GM12865 (cell line): ENCODE measurements at regions not wholly inside any gene's neighbourhood (a gene's known extent, or its start where the extent isn't known, plus 50 kb on each side); places are given as distances from the start of the nearest gene placed in this dataset.

Experiments
- DNase-seq: peaks from one replicate; pipeline ENCODE4 v3.0.0; 2010; ENCODE audit warnings: low read depth
- H3K4me3 ChIP-seq: 2 replicates; pipeline ENCODE4 v1.5.1; 2011; ENCODE audit warnings: mild to moderate bottlenecking, low read depth, low read length, control low read depth
- TF ChIP-seq, protein P1 (sequence below): IDR thresholded peaks from 2 replicates; pipeline ENCODE4 v1.5.1; 2011; ENCODE audit warnings: low read length, control low read depth, low read depth, inconsistent platforms; ENCODE audit not compliant: insufficient read depth; ENCODE audit errors: missing control alignments

DNA sequence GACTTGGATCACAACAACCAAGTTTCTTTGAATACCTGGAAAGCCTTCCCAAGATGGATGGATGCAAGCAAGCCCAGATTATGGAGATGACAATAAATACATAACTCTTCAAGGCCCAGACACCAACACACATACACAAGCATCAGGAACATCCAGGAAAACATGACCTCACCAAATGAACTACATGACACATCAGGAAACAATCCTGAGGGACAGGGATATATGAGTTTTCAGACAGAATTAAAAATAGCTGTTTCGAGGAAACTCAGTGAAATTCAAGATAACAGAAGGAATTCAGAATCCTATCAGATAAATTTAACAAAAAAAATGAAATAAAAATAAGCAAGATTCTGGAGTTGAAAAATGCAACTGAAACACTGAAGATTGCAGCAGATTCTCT, 659.4 kb downstream of the METTL15 start:
- DNase-seq, result no peak
- H3K4me3 ChIP-seq, result no peak overlapping the region

DNA sequence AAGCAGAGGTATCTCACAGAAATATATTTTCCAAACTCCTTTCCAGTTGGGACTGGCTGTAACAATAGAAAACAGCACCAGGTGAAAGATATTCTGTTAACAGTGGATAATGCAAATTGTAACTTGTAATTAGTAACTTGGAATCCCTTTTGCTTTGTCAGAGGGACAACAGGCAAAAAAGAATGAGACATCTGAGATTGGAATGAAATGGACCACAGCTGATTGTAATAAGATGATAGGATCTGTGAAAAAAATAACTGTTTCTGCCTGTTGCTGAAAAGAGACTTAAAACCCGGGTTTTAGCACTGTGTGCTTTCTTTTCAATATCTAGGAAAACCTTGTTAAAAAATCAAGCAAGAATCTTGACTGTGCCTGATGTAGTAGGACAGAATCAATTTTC, 655.7 kb downstream of the METTL15 start:
- H3K4me3 ChIP-seq, result no peak overlapping the region
- DNase-seq, result no peak
- TF ChIP-seq, protein P1, sequence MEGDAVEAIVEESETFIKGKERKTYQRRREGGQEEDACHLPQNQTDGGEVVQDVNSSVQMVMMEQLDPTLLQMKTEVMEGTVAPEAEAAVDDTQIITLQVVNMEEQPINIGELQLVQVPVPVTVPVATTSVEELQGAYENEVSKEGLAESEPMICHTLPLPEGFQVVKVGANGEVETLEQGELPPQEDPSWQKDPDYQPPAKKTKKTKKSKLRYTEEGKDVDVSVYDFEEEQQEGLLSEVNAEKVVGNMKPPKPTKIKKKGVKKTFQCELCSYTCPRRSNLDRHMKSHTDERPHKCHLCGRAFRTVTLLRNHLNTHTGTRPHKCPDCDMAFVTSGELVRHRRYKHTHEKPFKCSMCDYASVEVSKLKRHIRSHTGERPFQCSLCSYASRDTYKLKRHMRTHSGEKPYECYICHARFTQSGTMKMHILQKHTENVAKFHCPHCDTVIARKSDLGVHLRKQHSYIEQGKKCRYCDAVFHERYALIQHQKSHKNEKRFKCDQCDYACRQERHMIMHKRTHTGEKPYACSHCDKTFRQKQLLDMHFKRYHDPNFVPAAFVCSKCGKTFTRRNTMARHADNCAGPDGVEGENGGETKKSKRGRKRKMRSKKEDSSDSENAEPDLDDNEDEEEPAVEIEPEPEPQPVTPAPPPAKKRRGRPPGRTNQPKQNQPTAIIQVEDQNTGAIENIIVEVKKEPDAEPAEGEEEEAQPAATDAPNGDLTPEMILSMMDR, result no peak

More for the DNA sequence above, 659.4 kb downstream of the METTL15 start:
- TF ChIP-seq, protein P1, result no peak

DNA sequence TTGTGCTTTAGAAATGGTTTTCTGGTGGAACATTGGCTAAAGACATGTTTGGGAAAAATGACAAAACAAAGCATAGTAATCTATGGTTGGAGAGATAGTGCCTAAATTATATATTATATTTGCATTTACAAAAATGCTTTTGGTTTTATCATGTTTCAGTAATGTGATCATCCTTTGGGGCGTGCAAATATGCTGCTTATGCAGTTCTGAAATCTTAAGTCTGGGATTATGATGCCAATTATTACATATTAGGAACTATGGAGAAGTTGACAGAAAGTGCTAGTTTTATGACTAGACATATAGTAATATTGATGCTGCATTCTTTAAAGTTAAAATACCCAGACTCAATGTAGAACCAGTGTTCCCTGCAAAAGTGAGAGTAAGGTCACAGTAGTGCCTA, 655.0 kb downstream of the METTL15 start:
- TF ChIP-seq, protein P1, result no peak
- no peak overlapping the region for H3K4me3 ChIP-seq
- no peak for DNase-seq

DNA sequence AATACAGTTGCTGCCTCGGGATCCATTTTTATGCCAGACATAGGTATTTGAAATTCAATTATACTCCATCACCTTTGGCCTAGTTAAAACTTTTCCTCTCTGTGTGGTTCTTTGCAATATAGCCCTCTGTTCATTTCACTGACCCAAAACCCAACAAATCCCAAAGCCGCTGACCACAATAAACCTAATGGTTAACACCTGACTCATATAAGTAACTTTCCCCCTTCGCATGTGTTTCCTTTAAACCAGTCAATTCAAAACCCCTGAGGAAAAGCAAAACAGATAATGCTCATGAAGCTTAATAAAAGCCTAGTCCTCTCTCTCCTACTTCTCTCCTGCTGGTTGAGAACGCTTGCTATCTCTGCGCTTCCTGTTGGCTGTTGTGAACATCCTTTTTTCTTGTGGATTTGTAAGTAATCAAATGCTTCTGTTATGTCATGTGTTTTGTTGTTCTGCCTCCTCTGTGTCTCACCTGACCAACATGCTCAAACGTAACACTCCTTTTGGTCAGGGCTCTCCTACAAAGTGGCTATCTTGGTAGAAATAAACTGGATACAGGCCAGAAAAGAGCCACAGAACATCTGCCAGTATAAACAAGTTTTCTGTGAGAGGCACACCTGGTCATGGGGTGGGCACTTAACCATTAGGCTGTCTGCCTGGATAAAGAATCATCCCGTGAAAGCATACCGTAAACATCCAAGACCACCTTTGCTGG, 652.6 kb downstream of the METTL15 start:
- H3K4me3 ChIP-seq, result no peak overlapping the region
- DNase-seq, result no peak
- TF ChIP-seq, protein P1, result no peak

DNA sequence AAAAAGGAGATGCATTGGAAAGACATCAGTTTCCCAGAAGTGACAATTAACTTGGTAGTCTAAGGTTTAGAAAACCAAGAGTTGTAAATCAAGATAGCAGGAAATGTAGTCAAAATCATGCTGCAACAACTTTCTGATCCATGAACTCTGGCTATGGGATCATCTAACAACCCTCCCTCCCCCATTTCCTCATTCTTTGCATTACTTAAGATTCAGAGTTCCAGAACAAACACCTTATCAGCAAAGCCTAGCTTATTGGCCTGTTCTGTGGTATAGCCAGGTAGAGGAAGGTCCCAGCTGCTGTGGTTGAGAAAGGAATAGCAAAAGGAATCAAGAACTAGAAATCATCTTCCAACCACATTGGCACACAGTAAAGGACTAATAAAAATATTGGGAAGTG, 651.1 kb downstream of the METTL15 start:
- TF ChIP-seq, protein P1, result no peak
- DNase-seq, result no peak
- no peak overlapping the region for H3K4me3 ChIP-seq

DNA sequence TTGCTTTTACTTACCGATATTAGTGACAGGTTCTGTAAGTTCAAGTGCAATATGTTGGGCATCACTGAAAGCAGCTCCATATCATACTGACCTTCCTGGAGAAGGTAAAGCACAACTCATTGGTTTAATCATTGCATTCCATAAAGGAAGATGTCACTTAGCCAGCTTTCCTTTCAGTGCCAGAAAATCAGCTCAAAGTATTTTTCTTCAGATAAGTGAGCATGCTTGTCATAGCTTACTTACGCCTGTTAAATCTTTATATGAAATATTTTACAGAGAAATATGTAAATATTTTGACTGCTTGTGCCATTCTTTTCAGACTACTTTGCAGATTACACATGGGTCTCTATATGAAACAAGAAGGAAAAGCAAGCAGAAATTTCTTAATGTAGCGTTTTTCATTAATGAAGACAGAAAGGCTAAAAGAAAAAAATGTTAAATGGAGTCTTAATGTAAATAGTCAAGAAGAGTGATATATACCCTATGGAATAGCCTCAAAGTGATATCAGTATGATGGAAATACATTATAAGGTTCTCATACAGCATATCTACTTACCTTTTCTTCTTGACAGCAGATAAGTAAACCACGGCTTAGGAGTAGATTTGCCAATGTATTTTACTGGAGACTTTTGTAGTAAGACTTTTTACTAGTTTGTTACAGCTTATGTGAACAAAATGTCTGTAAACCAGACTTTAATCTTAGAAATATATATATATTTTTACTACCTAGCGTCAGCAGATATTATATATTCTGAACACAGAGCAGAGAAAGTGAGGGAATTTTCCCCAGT, 649.7 kb downstream of the METTL15 start:
- no peak for DNase-seq

More for the DNA sequence above, 649.7 kb downstream of the METTL15 start:
- TF ChIP-seq, protein P1, result no peak
- no peak overlapping the region for H3K4me3 ChIP-seq
